ENCODE measurements at regions not wholly inside any gene's neighbourhood (a gene's known extent, or its start where the extent isn't known, plus 50 kb on each side); places are given as distances from the start of the nearest gene placed in this dataset.
"Not testable (repeated sequence)": the region's sequence is repeated elsewhere in the genome, so short reads cannot be mapped to it uniquely, and the experiment has no call there.

DNA sequence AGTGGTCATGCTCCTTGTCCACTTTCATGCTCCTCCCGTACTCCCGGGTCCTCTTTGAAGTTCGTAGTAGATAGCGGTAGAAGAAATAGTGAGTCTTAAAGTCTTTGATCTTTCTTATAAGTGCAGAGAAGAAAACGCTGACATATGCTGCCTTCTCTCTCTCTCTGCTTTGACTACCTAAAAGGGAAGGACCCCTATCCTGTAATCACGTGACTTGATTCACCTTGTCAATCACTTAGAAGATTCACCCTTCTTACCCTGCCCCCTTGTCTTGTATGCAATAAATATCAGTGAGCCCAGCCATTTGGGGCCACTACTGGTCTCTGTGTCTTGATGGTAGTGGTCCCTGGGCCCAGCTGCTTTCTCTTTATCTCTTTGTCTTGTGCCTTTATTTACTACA is 158.5 kb upstream of the VWC2 start:
- DNase-seq: not testable (repeated sequence)

DNA sequence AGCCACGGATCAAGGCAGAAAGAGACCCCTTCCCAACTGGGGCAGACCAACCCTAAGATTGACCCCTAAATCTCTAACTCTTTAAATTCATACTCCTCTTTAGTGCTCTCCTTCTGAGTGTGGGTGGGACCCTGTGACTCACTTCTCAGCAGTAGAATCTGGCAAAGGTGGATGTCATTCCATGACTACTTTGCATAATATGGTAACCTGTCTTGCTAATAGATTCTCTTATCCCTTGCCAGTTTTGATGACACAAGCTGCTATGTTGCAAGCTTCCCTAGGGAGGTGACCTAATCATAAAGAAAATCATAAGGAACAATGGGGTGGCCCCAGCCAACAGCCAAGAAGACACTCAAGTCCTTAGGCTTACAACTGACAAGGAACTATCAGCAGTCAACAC is 155.4 kb upstream of the VWC2 start:
- DNase-seq: no peak

DNA sequence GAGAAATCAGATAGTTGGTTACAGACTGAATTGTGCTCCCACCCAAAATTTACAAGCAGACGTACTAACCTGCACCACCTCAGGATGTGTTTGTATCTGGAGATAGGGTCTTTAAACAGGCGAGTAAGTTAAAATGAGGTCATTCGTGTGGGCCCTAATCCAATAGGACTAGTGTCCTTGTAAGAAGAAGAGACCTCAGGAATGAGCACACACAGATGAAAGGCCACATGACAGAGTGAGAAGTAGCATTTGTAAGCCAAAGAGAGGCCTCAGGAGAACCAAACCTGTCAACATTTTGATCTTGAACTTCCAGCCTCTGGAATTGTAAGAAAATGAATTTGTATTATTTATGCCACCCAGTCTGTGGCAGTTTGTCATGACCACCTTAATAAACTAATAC is 149.5 kb upstream of the VWC2 start:
- no peak for DNase-seq

DNA sequence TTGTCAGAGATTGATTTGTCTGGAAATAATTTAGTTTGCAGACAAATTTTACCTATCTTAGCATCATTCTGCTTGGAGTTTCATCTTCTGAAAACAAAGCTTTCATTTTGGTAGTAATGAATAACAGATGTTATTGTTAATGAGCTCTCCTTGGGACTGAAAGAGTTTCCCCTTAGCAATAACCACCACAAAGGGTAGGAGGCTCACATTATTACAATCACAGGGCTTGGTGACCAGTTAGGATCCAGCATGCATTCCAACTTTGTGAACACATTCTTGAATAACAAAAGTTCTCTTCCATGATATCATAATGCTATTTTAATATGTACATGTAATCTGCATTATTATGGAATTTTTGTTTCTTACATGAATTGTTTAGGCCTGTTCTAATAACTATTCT is 148.8 kb upstream of the VWC2 start:
- DNase-seq: no peak

DNA sequence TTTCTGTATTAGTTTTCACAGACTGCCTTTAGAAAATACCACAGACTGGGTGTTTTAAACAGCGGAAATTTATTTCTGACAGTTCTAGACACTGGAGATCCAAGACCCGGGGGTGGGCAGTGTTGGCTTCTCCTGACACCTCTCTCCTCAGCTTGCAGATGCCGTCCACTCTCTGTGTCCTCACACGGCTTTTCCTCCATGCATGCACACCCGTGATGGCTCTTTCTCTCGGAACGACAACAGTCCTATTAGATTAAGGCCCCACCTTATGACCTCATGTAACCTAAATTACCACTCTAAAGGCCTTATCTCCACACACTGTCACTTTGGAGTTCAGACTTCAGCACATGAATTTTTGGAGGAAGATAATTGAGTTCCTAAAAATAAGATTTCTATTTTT is 142.9 kb upstream of the VWC2 start:
- no peak for DNase-seq

DNA sequence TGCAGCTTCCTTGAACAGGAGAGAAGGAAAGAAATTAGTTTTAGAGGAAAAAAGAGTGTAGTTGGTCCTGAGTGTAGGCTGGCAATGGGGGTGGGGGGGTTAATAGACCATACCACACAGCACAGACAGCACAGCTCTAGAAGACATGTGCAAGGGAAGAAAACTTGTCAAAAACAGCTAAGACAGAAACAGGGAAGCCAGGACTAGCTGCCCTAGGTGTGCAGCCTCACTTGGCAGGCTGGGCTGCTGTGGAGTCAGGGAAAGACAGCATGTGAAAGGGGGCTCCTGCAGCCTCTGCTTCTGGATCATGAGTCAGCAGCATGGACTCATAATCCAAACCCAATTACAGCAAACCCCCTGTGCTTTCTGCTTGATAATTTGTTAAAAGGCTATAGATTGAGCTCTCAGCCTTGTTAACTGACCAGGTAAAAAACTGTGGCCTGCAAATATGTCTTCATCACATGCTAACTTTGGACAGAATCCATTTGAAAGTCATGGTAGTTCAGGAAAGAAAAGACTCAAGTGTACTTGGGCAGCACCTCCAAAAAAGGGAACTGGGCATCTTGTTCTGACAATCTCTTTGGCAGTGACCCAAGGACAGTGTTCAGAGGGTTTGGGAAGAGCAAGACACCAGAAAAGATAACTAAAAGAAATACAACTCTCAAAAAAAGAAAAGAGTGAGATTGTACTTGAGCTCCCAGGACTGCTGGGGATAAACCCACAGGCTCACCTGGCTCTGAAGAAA is 142.2 kb upstream of the VWC2 start:
- no peak for DNase-seq

DNA sequence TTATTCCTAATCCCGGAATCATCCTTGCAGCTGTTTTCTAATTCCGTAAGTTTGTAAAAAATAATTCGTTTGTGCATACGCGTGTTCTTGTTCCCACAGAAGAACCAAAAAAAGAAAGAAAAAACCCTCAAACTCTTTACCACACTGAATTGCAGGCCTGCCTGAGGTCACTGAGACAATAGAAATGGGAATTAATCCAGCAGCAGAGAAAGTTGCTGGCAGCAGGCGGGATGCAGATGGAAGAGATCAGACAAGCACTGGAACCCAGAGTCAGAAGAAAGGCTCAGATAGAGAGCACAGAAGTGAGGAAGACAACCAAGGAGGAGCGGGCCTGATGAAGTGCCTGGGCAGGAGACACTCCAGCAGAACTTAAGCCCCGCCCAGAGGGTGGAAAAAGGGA is 141.5 kb upstream of the VWC2 start:
- DNase-seq: no peak

DNA sequence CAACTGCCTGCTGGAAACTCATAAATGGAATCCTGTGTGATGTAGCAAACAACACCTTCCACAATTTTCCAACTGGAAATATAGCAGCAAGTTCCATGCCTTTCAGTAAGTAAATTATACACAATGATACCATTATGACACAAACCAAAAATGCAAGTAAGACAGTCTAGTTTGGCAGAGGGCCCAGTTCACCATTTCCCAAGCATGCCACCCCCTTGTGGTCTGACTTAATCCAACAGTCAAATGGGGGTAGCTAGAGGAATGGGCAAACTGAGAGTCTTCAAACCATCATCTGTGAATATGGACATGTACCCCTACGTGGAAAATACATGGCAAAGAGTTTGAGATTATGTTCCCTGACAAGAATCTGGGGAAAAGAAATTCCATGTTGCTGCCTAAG is 137.6 kb upstream of the VWC2 start:
- peak; percentile 38 for DNase-seq

DNA sequence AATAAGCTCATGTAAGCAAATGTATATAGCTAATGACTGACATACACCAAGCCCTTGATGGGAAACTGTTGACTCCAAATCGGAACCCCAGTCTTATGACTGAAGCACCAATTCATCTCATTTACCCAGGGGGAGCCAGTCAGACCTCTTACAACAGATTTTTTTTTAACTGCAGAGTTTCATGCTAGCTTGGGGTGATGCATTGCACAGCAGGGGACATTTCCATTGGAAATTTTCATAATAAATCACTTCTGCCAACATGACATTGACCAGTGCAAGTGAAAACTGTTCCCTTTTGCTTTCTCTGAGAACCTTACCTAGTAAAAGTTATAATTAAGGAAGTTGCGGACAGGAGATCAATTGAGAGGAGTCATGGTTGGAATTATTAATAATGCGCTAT is 137.0 kb upstream of the VWC2 start:
- no peak for DNase-seq

DNA sequence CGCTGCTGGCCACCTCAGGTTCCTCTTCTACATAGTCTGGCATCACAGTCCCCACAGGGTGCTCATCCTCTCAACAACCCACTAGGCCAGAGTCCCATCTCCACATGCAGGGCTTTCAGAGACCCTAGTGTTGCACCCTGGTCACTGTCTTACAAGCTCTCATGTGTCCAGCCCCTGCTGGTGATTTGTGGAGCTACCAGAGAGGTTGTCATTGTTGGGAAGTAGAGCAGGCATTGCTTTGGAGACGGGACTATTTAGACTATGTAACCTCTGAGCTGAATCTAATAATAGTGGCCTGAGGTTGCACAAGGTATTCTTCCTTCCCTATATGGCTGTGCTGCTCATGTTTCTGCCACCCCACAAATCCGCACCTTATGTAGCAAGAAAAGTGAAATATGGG is 135.3 kb upstream of the VWC2 start:
- peak; percentile 66 for DNase-seq

DNA sequence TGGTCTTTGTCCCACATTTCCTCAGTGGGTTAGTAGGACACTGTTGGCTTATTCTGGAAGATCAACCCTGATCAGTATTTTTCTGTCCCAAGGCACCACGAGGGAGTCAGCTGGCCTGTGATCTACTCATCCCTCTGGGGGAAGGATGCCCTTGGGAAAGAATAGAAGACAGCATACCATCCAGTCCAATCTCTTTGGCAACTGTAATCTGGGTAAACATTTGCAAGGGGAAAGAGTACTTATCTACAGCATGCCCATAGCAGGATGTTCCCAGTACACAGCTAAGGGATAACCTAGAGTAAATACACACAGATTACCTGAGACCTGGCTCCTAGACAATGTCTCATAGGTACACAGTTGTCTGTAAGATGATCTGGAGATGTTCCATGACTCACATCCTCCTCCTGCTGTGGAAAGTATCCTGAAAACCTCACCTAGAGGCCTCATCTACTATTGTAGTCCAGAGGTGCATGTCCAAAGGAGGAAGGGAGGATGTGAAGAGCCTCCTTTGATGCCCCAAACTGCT is 134.3 kb upstream of the VWC2 start:
- DNase-seq: peak; percentile 97

DNA sequence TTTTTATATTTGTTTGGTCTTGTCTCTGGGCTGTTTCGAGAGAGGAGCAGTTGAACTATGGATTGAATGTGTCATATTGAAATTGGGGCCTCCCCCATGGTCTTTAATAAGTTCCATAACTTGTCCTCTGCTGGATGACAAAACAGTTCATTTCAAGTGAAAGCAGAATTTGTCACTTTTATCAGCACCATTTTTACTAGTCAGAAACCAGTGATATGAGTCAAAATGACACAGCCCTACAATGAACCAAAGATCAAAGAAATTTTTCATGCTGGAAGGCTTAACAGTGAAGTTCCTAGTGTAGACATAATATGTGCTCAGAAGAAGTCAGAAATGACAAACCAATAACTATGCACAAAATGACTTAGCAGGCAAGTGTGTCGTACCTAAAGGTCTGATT is 133.6 kb upstream of the VWC2 start:
- peak; percentile 41 for DNase-seq

DNA sequence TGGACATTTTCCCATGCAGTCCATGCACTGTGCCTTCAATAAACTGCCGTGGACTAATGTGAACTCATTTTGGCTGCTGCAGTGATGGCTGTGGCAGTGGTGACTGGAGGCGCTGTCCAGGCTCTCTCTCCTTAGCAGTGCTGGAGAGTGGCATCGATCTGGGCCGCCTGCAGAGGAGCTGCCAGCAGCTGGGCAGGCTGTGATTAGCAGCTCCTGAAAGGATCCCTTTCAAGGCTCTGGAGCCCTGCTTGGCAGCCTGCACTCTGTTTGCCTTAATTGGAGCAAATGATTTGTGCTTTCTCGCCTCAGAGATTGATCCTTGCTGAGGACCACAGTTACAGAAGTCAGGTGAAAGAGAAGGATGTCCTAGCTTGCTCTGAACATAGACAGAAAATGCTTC is 130.1 kb upstream of the VWC2 start:
- DNase-seq: no peak

DNA sequence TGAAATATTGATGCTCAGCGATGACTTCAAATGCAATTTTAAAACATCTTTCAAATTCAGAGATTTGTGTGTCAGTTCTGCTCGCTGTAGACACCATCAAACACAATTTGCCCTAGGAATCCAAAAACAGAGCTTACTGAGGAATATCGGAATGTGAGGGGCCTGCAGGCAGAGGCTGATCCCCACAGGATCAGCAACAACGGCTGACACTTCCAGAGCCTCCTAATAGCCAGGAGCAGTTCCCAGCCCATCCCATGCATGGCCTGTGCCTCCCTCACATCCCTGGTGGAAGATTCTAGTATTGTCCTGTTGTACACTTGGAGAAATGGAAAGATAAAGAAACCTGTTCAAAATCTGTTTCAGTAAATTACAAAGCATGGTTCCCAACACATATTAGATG is 129.7 kb upstream of the VWC2 start:
- no peak for DNase-seq

DNA sequence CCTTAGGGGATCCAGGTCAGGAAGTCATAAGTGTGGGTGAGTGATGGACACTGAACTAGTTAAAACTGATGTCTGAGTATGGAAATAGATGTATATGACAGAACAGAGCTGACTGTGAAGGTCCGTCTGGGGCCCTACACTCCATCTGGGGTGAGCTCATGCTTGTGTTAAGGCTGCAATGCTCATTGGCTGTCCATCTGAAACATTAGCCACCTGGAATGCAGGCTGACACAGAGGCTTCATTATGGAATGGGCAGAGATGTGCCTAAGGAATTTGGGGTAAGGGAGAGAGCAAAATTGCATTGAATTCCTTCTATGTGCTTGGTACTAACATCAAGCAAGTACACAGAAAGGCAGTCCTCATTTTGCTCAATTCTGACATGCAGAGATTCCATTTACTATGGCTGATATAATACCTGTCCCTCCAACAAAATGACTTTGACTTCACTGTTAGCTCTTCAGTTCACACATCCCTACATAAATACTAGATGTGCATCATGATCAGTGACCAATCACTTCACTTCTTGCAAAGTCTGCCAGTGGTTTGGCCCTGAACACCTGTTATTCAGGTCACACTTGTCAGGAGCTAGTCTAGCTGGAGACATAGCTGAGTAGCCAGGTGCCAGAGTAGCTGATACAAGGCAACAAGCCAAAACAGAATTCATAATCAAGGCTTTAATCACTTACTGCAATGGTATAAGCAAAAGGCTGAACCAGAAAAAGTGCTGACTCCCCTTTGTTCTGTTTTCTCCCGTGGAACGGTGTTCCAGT is 128.9 kb upstream of the VWC2 start:
- DNase-seq: peak; percentile 40

DNA sequence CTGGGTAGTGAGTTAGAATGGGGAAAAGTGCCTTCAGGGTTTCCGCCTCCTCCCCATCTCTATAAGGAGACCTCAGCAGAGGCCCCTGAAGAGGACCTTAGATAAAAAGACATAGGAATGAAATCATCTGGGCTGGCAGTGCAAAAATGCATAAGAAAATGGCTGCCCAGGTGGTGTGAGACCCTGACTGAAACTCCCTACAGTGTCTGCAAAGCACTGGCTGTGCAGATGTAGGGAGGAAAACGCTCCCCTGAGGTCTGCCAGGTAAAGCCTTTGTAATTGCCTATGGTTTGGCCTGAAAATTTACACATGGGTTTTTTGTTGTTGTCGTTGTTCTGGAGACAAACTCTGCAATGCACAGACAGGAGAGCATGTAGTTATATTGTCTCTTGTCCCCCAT is 128.1 kb upstream of the VWC2 start:
- DNase-seq: no peak

DNA sequence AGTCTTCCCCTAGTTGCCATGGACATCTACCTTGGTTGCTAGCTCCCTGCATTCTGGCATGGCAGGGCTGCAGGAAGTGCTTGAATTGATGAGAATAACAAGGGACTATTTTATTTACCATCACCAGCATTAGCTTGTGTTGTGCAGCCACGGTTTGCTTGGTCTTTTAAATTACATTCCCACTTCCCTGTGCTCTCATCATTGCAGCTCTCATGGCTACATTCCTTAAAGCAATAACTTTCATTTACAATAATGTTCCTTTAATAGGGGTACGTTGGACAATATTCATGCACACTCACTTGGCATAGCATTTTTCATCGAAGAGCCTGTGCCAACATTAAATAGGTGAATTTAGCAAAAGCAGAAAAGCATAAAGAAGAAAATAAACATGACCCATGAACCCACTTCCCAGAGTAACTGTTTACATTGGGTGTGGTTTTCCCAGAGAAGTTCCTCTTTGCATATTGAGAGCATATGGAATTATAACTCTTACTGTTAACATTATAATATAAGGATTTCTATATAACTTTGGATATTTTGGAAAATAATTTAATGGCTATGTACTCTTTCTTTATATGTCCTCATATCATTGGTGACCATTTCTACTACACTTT is 113.2 kb upstream of the VWC2 start:
- DNase-seq: peak; percentile 53

DNA sequence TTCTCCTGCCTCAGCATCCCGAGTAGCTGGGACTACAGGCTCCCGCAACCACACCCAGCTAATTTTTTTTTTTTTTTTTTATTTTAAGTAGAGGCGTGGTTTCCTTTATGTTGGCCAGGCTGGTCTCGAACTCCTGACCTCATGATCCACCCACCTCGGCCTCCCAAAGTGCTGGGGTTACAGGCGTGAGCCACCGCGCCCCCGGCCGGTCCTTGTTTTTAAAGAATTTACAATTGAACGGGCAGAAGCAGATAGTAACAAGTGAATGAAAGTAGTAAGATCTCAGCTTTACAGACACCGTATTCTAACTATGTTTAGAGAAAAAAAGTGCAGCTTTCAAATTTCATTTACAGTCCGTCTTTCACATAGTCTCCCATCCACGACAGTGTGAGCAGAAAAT is 112.5 kb upstream of the VWC2 start:
- DNase-seq: no peak

DNA sequence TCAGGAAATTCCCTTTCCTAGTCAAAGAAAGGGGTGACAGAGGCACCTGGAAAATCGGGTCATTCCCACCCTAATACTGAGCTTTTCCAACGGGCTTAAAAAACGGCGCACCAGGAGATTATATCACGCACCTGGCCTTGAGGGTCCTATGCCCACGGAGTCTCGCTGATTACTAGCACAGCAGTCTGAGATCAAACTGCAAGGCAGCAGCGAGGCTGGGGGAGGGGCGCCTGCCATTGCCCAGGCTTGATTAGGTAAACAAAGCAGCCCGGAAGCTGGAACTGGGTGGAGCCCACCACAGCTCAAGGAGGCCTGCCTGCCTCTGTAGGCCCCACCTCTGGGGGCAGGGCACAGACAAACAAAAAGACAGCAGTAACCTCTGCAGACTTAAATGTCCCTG is 107.5 kb upstream of the VWC2 start:
- not testable (repeated sequence) for DNase-seq

DNA sequence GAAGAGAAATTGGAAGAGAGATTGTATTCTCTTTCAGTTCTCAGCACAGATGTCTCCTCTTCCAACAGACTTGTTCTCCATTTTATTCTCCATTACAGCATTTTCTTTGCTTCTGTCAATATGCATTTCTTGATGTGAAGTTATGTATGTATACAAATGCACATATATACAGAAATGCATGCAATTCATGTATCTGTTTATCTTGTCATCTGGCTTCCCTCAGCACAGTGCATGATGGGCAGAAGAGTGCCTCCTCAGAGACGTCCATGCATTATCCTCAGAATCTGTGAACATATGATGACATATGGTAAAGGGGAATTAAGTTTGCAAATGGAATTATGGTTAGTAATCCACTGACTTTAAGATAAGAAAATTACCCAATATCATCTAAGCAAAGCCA is 106.7 kb upstream of the VWC2 start:
- no peak for DNase-seq

DNA sequence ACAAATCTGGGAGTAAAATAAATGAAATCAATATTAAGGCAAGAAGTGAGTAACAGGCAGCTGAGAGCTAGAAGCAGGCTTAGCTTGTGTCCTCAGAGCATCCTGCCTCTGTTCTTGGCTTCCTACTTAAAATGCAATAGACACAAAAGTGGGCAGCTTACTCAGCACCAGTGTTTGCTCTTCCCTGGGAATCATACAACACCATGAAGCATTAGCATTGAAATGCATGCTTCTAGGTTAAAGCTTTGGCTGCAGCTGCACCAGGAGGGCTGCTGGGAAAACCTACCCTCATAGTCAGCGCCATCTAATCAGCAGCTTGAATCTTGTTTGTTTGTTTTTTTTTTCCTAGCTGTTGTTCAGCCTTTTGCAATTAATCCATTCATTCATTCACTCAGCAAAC is 104.2 kb upstream of the VWC2 start:
- peak; percentile 12 for DNase-seq

DNA sequence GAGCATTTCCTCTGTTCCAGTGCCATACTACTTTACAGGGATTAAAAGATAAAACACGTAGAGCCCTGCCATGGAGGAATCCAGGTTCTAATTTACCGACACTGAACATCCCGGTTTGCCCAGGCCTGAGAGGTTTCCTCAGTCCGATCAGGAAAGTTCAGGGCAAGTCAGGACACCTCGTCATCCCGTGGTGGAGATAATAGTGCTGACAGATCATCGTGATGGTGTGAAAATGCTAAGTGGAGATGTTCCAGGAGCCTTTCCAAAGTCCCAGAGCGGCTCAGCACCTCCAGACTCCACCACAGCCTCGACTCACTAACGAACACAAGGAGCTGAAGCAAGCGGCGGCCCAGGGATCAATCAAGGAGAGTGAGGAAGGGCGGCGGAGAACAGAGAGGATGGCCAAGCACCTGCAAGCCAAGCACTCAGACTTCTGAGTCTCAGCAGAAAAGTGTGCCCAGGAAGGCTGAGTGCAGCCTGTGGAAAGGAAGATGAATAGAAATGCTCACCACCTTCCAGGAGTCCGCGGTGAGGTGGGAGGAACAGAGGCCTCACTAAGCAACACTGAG is 103.7 kb upstream of the VWC2 start:
- DNase-seq: no peak

DNA sequence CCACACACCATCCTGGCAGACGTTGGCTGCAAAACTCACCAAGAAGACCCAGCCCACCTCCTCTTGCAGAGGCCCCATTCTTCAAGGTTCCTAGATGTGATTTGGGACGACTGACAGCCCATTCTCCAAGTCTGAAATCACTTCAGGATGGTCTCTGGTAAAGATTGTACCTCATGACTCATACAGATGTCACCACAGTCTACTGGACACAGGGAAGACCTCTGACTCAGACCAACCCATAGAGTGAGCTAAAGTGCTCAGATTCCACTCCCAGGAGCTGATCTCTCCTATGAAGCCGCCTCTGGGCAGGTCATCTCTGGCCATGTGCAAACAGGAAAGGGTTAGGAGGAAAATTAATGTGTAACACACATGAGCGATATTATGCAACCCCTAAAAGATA is 102.4 kb upstream of the VWC2 start:
- peak; percentile 52 for DNase-seq

DNA sequence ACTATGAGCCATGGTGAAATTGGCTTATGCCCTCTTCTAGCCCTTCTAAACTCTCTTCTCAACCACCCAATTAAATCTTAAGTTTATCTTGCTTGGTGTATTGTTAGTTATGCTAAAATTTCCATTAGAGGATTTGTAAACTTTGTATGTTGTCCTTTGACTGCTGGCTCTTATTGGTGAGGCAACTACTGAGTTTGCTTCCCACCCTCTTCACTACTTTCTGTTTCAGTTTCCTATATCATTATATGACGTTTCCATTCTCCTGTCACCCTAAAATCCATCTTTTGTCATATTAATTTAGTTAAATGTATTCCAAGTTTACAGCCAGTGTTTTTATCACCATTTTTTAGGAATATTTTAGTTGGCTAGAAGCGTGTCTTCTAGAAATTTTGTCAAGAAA is 80.9 kb upstream of the VWC2 start:
- DNase-seq: no peak

Measured in DMS53 (cell line).